HG02798 (cell line): ENCODE measurements at regions not wholly inside any gene's neighbourhood (a gene's known extent, or its start where the extent isn't known, plus 50 kb on each side); places are given as distances from the start of the nearest gene placed in this dataset.

Experiments used
- ATAC-seq: cut with Tn5 transposase; IDR thresholded peaks from one replicate; pipeline ENCODE4 v1.9.1; 2021; ENCODE audit warnings: mild to moderate bottlenecking; ENCODE audit not compliant: unreplicated experiment, poor library complexity

DNA sequence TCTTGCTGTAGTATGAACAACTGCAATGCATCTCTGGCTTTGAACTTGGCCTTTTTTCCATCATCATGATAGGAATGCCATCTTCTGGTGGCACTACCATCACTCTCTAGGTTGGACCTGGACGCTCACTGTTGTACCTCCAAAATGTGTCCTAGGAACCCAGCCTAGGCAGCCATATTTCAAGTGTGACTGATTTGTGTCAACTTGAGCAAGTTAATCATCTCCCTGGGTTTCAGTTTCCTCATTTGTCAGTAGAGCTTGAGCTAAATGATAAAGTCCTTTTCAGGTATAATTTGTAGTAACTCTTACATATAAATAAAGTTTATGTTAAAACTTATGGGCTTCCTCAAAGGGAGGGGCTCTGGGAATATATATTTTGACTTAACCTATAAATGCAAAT is 241.7 kb upstream of the CEP162 start:
- no peak for ATAC-seq

DNA sequence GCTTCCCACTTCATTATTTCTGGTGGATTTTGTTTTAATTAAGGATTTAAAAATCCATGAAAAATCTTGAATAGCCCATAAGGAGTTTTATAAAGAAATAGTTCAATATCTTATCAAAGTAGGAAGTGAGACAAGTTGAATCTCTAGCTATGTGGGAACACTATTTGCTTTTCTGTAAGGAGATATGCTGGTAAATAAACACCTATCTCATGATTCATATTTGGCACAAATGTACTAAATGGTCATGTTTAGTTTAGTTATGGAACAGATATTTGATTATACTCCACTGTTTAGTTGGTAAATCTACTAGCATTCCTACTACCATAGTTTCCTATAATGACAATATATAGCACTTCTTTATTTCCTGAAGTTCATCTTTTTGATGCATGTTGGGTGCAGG is 239.9 kb upstream of the CEP162 start:
- no peak for ATAC-seq

DNA sequence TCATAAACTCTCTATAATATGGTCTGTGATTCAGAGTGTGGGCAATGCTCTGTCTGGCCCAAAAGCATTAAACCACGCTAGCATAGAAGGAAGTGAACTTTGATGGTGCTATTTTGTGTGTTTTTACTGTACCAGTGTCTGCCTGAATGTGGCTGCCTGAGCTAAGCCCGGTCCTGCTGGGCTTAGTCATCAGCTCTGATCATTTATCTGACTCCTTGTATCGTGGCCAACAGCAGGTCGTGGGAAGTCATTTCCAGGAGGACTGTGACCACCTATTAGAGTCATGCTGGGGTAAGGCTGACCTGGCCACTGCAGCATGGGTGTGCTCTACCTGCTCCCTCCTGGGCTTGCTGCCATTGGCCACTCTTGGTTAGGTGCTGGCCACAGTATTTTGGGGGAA is 239.1 kb upstream of the CEP162 start:
- no peak for ATAC-seq

DNA sequence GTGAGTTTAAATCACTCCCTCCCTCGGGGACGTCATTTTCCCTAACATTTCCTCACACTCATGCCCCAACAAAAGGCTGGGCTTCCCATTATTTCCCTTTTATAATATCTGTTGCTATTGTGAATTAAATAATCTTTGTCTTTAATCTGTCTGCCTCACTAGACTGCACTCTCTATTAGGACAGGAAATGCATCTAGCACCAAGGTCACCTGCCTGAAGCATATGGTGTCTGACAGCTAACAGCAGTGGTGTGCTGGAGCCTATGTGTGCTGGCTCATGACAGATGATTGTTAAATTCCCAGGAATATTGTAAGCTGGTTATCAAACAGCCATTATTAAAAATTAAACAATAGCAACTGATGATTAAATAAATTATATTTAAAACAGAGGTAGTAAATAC is 237.0 kb upstream of the CEP162 start:
- no peak for ATAC-seq

DNA sequence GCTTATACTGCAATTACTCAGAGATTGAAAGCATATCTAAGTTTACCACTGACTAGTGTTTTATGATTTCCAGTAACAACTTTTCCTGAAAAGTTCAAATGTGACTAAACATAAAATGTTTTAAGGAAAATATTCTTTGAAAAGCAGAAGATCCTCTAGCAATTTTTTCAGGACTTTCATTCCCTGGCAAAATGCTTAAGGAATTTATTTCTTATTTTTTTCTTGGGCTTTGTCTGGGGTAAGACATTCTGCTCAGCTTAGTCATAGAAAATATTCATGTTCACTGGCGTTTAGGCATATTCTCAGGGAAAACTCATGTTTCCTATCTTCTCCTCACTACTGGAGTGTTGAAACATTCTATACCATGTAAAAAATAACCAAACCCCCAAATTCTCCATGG is 235.3 kb upstream of the CEP162 start:
- ATAC-seq, result no peak

DNA sequence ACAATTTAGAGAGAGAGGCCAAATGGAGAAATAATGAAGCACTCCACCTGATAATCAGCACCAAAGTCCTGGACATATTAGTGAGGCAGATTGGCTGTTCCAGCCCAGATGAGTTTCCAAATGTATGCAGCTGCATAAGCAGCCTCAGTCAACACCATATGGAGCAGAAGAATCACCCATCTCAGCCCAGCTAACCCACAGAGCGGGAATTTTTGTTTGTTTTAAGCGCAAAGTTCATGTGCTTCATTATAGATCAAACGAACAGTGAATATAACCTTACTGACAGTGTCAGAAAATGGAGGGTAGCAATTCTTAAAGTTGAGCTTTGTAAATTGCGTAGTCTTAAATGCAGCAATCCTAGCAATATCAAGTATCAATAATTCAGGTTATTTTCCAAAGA is 234.0 kb upstream of the CEP162 start:
- no peak for ATAC-seq

DNA sequence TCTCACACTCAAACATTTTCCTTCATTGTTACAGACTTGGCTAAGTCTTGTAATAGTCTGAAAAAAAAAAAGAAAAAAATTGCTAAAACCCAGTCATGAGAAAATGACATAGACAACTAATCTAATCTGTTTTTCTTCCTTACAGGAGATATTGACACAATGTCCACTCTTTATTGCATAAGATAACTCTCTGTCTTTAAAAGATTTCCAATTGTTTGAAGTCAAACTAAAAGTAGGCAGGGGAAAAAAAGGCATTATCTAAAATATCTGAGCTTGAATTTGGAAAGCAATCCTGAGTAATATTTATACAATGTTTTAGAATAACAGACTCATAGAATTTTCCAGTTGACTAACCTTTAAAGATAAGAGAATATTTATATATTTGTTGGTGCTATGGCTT is 233.0 kb upstream of the CEP162 start:
- ATAC-seq, result no peak

DNA sequence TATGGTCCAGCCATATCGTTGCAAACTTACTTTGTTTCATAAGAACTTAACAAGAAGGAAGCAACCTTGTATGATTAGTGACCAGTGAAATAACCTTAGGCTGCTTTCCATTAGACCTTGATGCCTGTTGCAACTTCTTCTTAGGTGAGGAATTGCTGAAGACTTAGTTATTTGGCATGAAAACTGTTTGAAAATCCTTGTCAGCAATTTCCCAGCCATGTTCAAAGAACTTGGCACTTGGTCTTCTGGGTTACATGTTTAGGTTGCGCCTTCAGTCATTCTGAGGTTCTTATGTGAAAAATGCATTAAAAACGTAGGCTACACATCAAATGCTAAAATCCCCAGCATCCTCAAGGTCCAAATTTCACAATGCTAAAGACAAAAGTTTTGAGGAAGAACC is 232.0 kb upstream of the CEP162 start:
- ATAC-seq, result no peak

DNA sequence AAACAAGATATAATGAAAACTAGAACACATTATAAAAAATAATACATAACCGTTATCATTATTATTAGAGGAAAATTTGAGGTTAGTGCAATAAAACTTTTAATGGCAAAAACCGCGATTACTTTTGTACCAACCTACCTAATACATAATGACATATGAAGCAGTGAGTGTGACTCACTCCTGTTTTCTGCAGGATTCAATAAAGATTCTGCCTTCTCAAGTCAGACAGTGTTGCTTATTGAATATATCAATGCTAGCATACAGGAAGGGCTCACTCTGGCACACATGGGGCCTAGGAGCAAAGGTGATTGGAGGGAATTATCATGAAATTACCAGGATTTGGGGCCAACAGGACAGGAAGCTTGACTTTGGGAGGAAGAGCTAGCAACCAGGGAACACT is 230.8 kb upstream of the CEP162 start:
- ATAC-seq, result no peak

DNA sequence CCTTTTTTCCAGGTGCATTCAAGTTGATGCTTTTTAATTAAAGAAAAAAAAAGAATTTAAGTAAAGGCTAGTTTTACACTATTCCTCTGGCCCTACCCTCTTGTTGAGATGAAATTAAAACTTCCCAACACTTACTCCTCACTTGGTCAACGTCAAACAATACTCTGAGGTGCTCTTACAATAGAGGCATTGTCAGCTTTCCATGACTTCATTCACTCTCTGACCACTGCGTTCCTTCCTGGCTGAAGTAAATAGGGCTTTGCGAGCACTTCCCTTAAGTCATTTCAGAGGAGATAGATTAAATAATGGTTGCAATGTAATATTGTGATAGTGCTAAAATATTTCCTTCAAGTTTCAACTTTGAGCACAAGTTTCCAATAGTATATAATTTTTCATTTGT is 229.8 kb upstream of the CEP162 start:
- ATAC-seq, result no peak

DNA sequence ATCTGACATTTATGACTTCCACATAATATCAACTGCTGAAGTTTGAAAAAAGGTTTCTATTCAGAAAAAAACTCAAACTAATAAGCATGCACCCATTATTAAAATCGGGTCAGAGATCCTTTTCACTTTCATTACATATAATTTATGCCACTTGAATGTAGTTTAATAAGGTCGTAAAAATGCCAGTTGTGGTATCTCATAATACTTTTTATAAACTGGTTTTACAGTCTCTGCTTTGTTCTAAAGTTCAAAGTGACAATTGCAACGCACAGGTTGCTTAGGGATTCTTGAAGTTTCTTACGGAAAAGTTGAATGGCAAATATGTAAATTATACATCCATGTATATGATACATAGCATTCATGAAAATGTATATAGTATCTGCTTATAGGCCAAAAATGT is 229.4 kb upstream of the CEP162 start:
- no peak for ATAC-seq

DNA sequence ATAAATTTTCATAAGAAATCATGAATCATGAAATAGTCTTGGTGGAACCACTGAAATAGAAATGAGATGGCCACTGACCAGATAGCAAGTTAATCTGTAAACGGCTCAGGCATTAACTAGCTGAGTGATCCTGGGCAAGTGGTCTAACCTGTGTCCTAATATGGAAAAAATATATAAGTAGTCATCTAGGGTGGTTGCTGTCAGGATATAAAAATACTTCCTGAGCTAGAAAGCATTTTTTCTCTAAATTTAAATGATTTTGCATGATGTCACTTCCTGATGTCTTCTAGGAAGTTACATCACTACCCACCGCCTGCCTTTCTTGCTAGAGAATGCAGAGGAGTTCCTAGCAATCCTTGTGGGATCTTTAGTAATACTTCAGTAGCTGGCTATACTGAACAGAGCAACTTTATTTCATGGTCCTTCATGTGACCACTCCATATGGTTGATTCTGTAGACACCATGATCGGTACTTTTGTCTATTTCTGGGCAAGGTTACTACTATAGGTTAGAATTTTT is 228.1 kb upstream of the CEP162 start:
- no peak for ATAC-seq

DNA sequence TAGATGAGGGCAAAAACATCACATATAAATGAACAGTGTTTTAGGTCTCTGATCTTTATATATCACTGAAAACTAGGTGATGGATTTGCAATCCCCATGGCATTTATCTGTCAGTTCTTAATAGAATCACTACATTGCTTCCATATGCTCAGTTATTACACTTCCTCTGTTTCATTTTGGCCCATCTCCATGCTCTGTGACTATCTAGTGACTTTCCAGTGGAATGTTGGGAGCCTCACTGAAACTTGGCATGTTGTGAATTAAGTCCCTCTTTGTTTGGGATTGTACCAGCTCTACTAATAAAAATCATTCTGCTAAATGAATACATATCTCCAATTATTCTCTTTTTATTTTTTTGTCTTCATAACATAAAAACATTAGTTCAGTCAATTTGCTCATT is 226.1 kb upstream of the CEP162 start:
- no peak for ATAC-seq

DNA sequence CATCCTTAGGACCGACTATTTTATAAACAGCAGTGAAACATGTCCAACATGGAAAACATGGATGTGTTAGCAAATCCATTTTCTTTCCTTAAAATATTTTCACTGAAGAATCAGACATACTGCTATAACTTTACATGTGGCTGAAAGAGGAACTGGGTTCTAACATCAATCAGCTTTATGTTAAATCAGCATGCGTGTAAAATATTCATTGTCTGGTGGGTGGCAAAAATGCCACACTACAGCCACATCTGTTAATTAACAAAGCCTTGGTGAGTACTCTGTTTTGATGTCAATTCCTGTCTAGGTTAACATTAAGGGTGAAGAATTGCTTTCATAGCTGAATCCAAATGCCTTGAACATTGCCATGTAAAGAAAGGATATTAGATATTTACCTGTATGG is 222.6 kb upstream of the CEP162 start:
- ATAC-seq, result no peak

DNA sequence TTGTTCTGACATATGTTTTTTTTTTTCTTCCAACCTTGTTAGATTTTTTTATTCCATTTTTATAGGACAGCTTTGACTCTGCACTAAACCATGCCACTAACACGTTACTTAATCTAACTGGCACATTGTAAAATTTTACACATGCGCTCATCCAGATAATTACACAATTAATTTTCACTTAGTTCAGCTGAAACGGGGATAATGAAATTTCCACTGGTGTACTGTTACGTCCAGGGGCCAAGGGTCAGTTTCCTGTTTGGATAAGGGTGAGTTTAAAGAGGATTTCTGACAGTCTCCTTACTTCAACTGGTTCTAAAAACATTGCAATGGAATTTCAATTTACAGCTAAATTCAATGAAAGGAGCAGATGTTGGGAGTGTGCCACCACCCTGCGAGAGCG is 221.8 kb upstream of the CEP162 start:
- ATAC-seq, result no peak

DNA sequence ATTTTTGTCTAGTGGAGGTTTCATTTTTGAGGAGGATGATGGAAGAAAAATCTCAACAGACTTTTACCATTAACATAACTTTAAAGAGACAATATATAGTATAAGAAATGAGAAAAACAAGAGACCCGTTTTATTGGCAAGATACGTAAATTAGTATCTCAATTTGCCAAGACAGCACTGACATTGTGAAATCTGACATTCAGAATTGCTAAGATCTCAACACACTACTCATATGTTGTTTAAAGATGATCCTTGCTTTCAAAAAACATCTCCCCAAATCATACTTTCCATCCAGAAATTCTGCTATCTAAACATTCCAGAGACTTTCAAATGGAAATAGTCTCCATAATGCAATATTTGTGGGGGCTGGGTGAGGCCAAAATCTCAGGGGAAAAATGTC is 220.9 kb upstream of the CEP162 start:
- no peak for ATAC-seq

DNA sequence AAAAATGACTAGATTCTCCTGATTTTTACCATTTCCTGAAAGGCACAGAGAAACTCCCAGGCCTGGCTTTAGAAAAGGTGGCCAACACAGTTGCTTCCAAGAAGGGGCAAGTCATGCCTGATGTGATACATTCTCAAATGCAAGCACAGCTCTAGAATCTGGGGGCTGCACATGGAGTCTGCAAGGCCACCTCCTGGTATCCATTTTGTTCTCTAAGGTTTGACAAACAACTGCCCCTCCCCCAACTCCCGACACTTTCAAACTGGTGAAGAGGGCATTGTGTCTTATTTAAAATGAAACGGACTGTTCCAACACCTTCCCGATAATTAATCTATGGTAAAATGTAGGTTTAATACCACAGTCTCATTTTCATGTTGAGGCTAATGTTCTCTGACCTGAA is 220.2 kb upstream of the CEP162 start:
- no peak for ATAC-seq

DNA sequence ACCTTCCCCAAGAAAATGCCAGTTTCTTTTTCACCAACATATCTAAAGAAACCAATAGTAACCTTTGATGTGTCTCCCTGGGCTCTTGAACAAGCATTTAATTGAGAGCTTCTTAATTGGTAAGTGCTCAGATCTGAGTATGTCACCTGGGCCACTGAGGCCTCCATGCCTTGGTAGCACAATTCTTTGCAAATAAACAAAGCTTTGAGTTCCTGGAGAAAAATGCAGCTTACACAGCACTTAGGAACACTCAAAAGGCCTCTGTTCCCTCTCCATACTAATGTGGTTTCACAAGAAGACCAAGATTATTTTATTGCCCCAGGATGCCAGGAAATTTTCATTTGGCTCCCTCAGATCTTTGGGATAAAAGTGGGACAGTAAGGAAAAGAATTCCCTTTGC is 217.6 kb upstream of the CEP162 start:
- no peak for ATAC-seq

DNA sequence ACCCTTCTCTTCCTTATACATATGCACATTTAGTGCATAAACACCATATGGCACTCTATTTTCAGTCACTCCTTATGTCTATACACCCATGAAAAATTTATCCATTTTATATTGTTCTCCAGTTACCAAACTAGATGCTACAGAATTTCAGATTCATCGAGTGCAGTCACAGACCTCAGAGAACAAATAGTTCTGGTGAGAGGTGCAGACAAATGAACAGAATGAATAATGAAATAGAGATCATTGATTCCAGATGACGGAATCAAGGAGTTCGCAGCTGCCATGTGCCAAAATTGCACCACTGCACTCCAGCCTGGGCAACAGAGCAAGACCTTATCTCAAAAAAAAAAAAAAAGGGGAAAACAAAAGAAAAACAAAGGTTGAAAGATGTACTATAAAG is 214.8 kb upstream of the CEP162 start:
- no peak for ATAC-seq

DNA sequence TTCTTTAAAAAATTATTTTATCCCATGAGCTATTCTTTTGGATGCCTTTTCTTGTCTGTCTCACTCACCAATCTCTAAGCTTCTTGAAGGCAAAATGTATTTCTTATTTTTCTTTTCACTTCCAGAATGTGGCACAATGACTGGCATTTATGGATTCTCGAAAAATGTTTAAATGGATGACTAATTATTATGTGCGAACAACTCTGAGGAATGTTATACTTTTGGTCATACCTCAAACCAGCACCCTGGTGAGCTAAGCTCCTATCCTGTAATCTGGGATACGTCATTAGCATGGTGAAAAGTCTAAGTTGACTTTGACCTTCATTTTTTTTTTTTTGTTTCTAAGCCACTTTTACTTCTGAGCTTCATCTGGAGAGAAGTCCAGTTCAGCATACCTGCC is 214.0 kb upstream of the CEP162 start:
- no peak for ATAC-seq

DNA sequence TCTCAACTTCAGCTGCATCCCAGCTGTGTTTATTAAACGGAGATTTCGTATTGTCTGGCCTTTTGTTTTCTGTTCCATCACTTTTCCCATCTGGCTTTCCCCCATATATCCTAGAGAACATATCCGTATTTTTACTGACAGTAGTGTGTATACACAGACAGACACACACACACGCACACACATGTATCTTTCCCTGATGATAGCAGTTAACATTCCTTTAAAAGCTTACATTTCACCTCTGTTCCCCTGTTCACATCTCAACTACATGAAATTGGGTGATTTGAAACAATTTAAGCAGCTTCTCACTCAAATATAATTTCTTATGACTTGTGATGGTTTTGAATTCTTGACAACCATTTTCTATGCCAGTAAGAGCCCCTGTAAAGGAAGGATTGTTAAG is 207.1 kb upstream of the CEP162 start:
- no peak for ATAC-seq

DNA sequence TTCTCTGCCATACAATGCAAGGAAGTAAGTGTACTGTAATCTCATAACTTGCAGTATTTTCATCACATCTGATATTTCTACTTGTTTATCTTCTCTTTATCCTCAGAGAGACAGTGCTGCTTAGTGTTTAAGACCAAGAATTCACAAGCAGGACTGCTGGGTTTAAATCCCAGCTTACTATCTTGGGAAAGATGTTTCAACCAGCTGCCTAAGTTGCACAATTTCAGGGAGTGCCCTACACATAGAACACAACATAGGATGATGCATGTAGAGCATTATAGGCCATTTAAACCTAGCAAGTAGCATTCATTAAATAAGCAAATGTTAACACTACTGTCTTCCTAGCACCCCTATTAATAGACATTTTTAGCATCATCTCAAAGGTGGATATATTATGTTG is 205.2 kb upstream of the CEP162 start:
- no peak for ATAC-seq

DNA sequence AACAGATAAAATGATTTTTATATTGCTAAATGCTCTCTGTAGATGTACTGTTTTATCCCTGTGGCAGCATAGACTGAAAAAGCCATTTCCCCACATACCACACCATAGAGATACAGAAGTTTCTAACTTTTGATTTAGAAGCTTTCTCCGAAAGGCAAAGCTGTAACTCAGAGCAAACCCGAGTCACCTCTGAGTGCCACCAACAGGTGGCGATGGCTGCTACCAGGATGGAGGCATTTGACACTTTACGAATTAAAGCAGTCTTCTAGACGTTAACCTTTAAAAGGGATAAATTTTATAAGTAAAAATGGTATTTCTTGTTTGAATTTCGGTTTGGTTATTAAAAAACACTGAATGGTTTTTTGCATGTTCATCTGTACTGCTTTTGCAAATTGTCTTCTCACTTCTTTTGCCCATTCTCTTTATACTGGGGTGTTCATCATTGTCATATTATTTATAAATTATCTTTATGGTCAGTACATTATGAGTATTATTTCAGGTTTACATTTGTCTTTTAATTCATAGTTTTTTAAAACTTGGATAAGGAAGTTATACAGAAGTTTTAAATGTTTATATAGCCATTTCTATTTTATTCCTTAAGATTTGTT is 201.0 kb upstream of the CEP162 start:
- peak; percentile 67 for ATAC-seq
